ENCODE measurements at regions not wholly inside any gene's neighbourhood (a gene's known extent, or its start where the extent isn't known, plus 50 kb on each side); places are given as distances from the start of the nearest gene placed in this dataset.

DNA sequence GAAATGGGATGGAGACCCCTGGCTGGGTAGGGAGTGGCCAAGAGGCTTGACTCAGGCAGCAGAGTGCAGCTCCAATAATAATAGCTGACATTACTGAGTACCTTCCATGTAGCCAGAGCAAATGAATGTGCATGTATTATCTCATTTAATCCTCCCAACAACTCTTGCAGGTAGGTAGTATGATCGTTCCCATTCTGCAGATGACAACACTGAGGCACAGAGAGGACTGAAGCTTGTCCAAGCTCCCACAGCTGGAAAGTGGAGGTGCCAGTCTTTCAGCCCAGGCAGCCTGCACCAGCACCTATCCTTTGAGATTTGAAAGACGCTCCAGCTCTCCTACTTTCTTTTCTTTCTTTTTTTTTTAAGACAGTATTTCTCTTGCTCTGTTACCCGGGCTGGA lies 87.6 kb downstream of the PCDH1 start:
- TF ChIP-seq, protein P1, sequence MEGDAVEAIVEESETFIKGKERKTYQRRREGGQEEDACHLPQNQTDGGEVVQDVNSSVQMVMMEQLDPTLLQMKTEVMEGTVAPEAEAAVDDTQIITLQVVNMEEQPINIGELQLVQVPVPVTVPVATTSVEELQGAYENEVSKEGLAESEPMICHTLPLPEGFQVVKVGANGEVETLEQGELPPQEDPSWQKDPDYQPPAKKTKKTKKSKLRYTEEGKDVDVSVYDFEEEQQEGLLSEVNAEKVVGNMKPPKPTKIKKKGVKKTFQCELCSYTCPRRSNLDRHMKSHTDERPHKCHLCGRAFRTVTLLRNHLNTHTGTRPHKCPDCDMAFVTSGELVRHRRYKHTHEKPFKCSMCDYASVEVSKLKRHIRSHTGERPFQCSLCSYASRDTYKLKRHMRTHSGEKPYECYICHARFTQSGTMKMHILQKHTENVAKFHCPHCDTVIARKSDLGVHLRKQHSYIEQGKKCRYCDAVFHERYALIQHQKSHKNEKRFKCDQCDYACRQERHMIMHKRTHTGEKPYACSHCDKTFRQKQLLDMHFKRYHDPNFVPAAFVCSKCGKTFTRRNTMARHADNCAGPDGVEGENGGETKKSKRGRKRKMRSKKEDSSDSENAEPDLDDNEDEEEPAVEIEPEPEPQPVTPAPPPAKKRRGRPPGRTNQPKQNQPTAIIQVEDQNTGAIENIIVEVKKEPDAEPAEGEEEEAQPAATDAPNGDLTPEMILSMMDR (IDR thresholded peaks at IDR 0.05), result no peak
- no peak for TF ChIP-seq POLR2A (IDR thresholded peaks at IDR 0.05)

Measured in tibial nerve (tissue), 3 donors.